HCT116 (cell line): ENCODE measurements at regions not wholly inside any gene's neighbourhood (a gene's known extent, or its start where the extent isn't known, plus 50 kb on each side); places are given as distances from the start of the nearest gene placed in this dataset.

Source experiments
- ATAC-seq: fragments of 200-7000 bp; cut with Tn5 transposase; 2 replicates; pipeline ENCODE4 v1.9.1; 2020; ENCODE audit warnings: mild to moderate bottlenecking, moderate library complexity
- BruUV-seq: library from RNA; stranded (reverse); fragments of 400-500 nt; replicated peaks from 2 replicates; lab custom pipeline; 2021; lab: Mats Ljungman, UMichigan
- CTCF ChIA-PET: fragments of 300-600 bp; sonication (Branson Sonifier 250); formaldehyde crosslinking; loops from one replicate; lab custom pipeline; 2021; ENCODE audit warnings: antibody characterized with exemption; lab: Charles Lee
- POLR2A ChIA-PET: fragments of 300-600, 350-600 bp; sonication (Branson Sonifier 250); formaldehyde crosslinking; loops from one replicate; lab custom pipeline; 2021; ENCODE audit warnings: antibody characterized with exemption; lab: Charles Lee
- RAD21 ChIA-PET, 2 experiments: fragments of 300-600 bp; sonication (Branson Sonifier 250); formaldehyde crosslinking; loops; one replicate each; lab custom pipeline; 2023; ENCODE audit warnings: low total read pairs in 2 of 2; ENCODE audit not compliant: uncharacterized antibody in 2 of 2, unreplicated experiment in 2 of 2, low non-redundant PET in 1 of 2; lab: Charles Lee
- DNase-seq: peaks from one replicate; pipeline ENCODE4 v3.0.0-alpha.2; 2010; ENCODE audit warnings: low read depth, low spot score
- H2AFZ ChIP-seq: fragments of 200-600 bp; shearing (Covaris generic), sonication (generic); 2 replicates; pipeline ENCODE4 v1.6.1; 2017; ENCODE audit warnings: low read depth, mixed run types, mixed read lengths, antibody characterized with exemption, low read length; ENCODE audit not compliant: poor library complexity, severe bottlenecking
- H3K27ac ChIP-seq: 2 replicates; pipeline ENCODE4 v1.5.1; 2012; ENCODE audit warnings: low read depth, low read length
- H3K27me3 ChIP-seq: fragments of 200-600 bp; sonication (generic); 2 replicates; pipeline ENCODE4 v1.6.1; 2016; ENCODE audit warnings: mixed run types, low read length, mixed read lengths; ENCODE audit not compliant: insufficient read depth
- H3K36me3 ChIP-seq, 2 experiments: fragments of 200-500 bp in 1 of 2; fragments of 200-600 bp in 1 of 2; sonication (Bioruptor generic) in 1 of 2; sonication (generic) in 1 of 2; 2 replicates each; pipeline versions ENCODE4 v1.5.1 to v1.6.1; 2014 to 2016; ENCODE audit warnings: low read length in 2 of 2, inconsistent platforms in 1 of 2, mixed read lengths in 1 of 2, mixed run types in 1 of 2; ENCODE audit not compliant: insufficient read depth in 2 of 2, control insufficient read depth in 1 of 2
- H3K4me1 ChIP-seq, 2 experiments: fragments of 200-600 bp in 1 of 2; sonication (generic) in 1 of 2; 2 replicates each; pipeline versions ENCODE4 v1.5.1 to v1.6.1; 2012 to 2017; ENCODE audit warnings: low read length in 2 of 2, inconsistent platforms in 1 of 2, mild to moderate bottlenecking in 1 of 2, mixed read lengths in 1 of 2, mixed run types in 1 of 2, moderate library complexity in 1 of 2; ENCODE audit not compliant: insufficient read depth in 2 of 2, control insufficient read depth in 1 of 2
- H3K4me2 ChIP-seq: fragments of 200-600 bp; sonication (generic); 2 replicates; pipeline ENCODE4 v1.6.1; 2017; ENCODE audit warnings: mixed run types, low read length, mixed read lengths
- H3K4me3 ChIP-seq, 2 experiments: fragments of 200-600 bp in 1 of 2; sonication (generic) in 1 of 2; replicated peaks in 1 of 2; 2 replicates each; pipeline ENCODE4 v1.5.1; 2011 to 2016; ENCODE audit warnings: low read length in 2 of 2, control low read depth in 1 of 2, low read depth in 1 of 2, mild to moderate bottlenecking in 1 of 2, mixed read lengths in 1 of 2, mixed run types in 1 of 2
- H3K79me2 ChIP-seq: fragments of 200-600 bp; sonication (generic); 2 replicates; pipeline ENCODE4 v1.6.1; 2017; ENCODE audit warnings: mild to moderate bottlenecking, mixed run types, low read length, moderate library complexity, mixed read lengths; ENCODE audit not compliant: insufficient read depth
- H3K9ac ChIP-seq: fragments of 200-600 bp; sonication (generic); 2 replicates; pipeline ENCODE4 v1.6.1; 2016; ENCODE audit warnings: low read length, mixed read lengths
- H3K9me2 ChIP-seq: fragments of 200-600 bp; sonication (generic), shearing (Covaris generic); 2 replicates; pipeline ENCODE4 v1.6.1; 2017; ENCODE audit warnings: mixed run types, mild to moderate bottlenecking, moderate library complexity; ENCODE audit not compliant: insufficient read depth
- H3K9me3 ChIP-seq, 2 experiments: fragments of 200-500 bp in 1 of 2; fragments of 200-600 bp in 1 of 2; sonication (Bioruptor generic) in 1 of 2; sonication (generic) in 1 of 2; 2 replicates each; pipeline ENCODE4 v1.6.1; 2014 to 2017; ENCODE audit warnings: low read length in 2 of 2, mixed read lengths in 2 of 2, inconsistent platforms in 1 of 2, low read depth in 1 of 2, mild to moderate bottlenecking in 1 of 2, mixed run types in 1 of 2, moderate library complexity in 1 of 2; ENCODE audit not compliant: control insufficient read depth in 1 of 2, insufficient read depth in 1 of 2
- H4K20me1 ChIP-seq: fragments of 200-600 bp; sonication (generic), shearing (Covaris generic); 2 replicates; pipeline ENCODE4 v1.6.1; 2017; ENCODE audit warnings: mixed run types, mild to moderate bottlenecking, moderate library complexity; ENCODE audit not compliant: insufficient read depth
- CBX3 ChIP-seq: IDR thresholded peaks from 2 replicates; pipeline ENCODE4 v1.6.1; 2012; ENCODE audit warnings: low read depth
- ELF1 ChIP-seq: IDR thresholded peaks from 2 replicates; pipeline ENCODE4 v1.6.1; 2012; ENCODE audit warnings: low read depth, borderline replicate concordance
- EZH2 ChIP-seq: fragments of 200-600 bp; sonication (generic); IDR thresholded peaks from 2 replicates; pipeline ENCODE4 v1.6.1; 2017; ENCODE audit warnings: antibody characterized with exemption, mixed run types
- EZH2phosphoT487 ChIP-seq: fragments of 200-600 bp; IDR thresholded peaks from 2 replicates; pipeline ENCODE4 v1.6.1; 2018; ENCODE audit warnings: antibody characterized with exemption, borderline replicate concordance
- MAX ChIP-seq: IDR thresholded peaks from 2 replicates; pipeline ENCODE4 v1.6.1; 2012
- POLR2A ChIP-seq: IDR thresholded peaks from 2 replicates; pipeline ENCODE4 v1.7.0; 2011; ENCODE audit warnings: borderline replicate concordance; ENCODE audit not compliant: insufficient read depth, insufficient read length; ENCODE audit errors: extremely low read depth
- POLR2AphosphoS5 ChIP-seq: IDR thresholded peaks from 2 replicates; pipeline ENCODE4 v1.6.1; 2011; ENCODE audit warnings: mild to moderate bottlenecking, low read depth, low read length, moderate library complexity
- RAD21 ChIP-seq: IDR thresholded peaks from 2 replicates; pipeline ENCODE4 v1.6.1; 2012; ENCODE audit warnings: low read depth, mild to moderate bottlenecking
- SIN3A ChIP-seq: IDR thresholded peaks from 2 replicates; pipeline ENCODE4 v1.6.1; 2012; ENCODE audit warnings: low read depth
- SRF ChIP-seq: IDR thresholded peaks from 2 replicates; pipeline ENCODE4 v1.6.1; 2012; ENCODE audit warnings: low read depth
- YY1 ChIP-seq: IDR thresholded peaks from 2 replicates; pipeline ENCODE4 v1.6.1; 2011; ENCODE audit warnings: low read length, low read depth, moderate library complexity, mild to moderate bottlenecking; ENCODE audit not compliant: insufficient replicate concordance; ENCODE audit errors: extremely low read depth
- ZFX ChIP-seq: fragments of 450-650 bp; IDR thresholded peaks from 2 replicates; pipeline ENCODE4 v1.6.1; 2017
- ZNF274 ChIP-seq: fragments of 200-500 bp; sonication (Bioruptor generic); IDR thresholded peaks from 2 replicates; pipeline ENCODE4 v1.6.1; 2014; ENCODE audit warnings: mild to moderate bottlenecking, low read depth, low read length, inconsistent platforms
- intact Hi-C: fragments of 100-400 bp; cut with micrococcal nuclease; formaldehyde crosslinking; loops from 2 replicates; pipeline ENCODE4 v1.10.0; 2022
- TF ChIP-seq, protein P1 (sequence below), 3 experiments: fragments of 200-600 bp in 1 of 3; sonication (generic) in 1 of 3; IDR thresholded peaks in 2 of 3; conservative IDR thresholded peaks in 1 of 3; 2 replicates each; pipeline ENCODE4 v1.5.1; 2012 to 2017; ENCODE audit warnings: low read depth in 2 of 3, low read length in 2 of 3, antibody characterized with exemption in 1 of 3, borderline replicate concordance in 1 of 3, control low read depth in 1 of 3, mild to moderate bottlenecking in 1 of 3, mixed read lengths in 1 of 3, mixed run types in 1 of 3, moderate library complexity in 1 of 3; ENCODE audit not compliant: insufficient read depth in 1 of 3
- TF ChIP-seq, protein P2 (sequence below): IDR thresholded peaks from 2 replicates; pipeline ENCODE4 v1.6.1; 2012

GRCh38 chr1:176285996-176286395, 78.9 kb upstream of the COP1 start:
- no peak overlapping the region for H3K27ac ChIP-seq
- H3K27me3 ChIP-seq = 0 out of 2 replicates have a peak, but pooled peaks cover 4% of the 10 kb centered on the region
- RAD21 ChIA-PET = no interaction called here
- no peak overlapping the region for H3K4me2 ChIP-seq
- H3K4me3 ChIP-seq = no peak overlapping the region
- CTCF ChIA-PET = no interaction called here
- H3K9me2 ChIP-seq = no peaks in the 10 kb centered on the region
- no peaks in the 10 kb centered on the region for H3K79me2 ChIP-seq
- peaks cover 0 to 3% of the 10 kb centered on the region in 2 experiments; a peak in 1 of 4 replicates for H3K9me3 ChIP-seq
- ATAC-seq = no peak
- no peaks in the 10 kb centered on the region; a peak in 1 of 4 replicates for H3K36me3 ChIP-seq
- TF ChIP-seq MAX = no peak
- TF ChIP-seq POLR2A = no peak
- TF ChIP-seq ZFX = no peak
- TF ChIP-seq, protein P1, sequence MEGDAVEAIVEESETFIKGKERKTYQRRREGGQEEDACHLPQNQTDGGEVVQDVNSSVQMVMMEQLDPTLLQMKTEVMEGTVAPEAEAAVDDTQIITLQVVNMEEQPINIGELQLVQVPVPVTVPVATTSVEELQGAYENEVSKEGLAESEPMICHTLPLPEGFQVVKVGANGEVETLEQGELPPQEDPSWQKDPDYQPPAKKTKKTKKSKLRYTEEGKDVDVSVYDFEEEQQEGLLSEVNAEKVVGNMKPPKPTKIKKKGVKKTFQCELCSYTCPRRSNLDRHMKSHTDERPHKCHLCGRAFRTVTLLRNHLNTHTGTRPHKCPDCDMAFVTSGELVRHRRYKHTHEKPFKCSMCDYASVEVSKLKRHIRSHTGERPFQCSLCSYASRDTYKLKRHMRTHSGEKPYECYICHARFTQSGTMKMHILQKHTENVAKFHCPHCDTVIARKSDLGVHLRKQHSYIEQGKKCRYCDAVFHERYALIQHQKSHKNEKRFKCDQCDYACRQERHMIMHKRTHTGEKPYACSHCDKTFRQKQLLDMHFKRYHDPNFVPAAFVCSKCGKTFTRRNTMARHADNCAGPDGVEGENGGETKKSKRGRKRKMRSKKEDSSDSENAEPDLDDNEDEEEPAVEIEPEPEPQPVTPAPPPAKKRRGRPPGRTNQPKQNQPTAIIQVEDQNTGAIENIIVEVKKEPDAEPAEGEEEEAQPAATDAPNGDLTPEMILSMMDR (IDR thresholded peaks at IDR 0.05 in 2 of 3, conservative IDR thresholded peaks at IDR 0.05 in 1 of 3; ENCODE audit: borderline replicate concordance in 1 of 3, insufficient read depth in 1 of 3, low read depth in 2 of 3, low read length in 2 of 3) = no peak
- no peak for TF ChIP-seq YY1
- no peak for TF ChIP-seq EZH2phosphoT487
- TF ChIP-seq RAD21 = no peak
- TF ChIP-seq, all 23 proteins: peak for 0
- Histone ChIP-seq H3K4me1 (no peaks in the 10 kb centered on the region), H2AFZ (no peak overlapping the region), H3K9ac (no peak overlapping the region), H4K20me1 (no peaks in the 10 kb centered on the region)
- intact Hi-C loops = no loop called here
- DNase-seq = no peak
- no TSS peak for BruUV-seq
- POLR2A ChIA-PET = no interaction called here

- no peak overlapping the region for H3K4me3 ChIP-seq
- no peak for DNase-seq
- ChIA-PET RAD21 (no interaction called here), CTCF (no interaction called here), POLR2A (no interaction called here)
- no peak overlapping the region for H3K27ac ChIP-seq
- intact Hi-C loops = no loop called here
- no peaks in the 10 kb centered on the region for H3K4me1 ChIP-seq
- no peak overlapping the region for H2AFZ ChIP-seq
- no peak overlapping the region for H3K9ac ChIP-seq
- no peaks in the 10 kb centered on the region for H4K20me1 ChIP-seq
- no peaks in the 10 kb centered on the region for H3K79me2 ChIP-seq
- no peak overlapping the region for H3K4me2 ChIP-seq
- ATAC-seq = no peak
- H3K27me3 ChIP-seq = peaks cover 5% of the 10 kb centered on the region; the same call in 1 of the 2 replicates
- no peaks in the 10 kb centered on the region for H3K9me3 ChIP-seq
- H3K36me3 ChIP-seq = no peaks in the 10 kb centered on the region
- H3K9me2 ChIP-seq = no peaks in the 10 kb centered on the region
- BruUV-seq = no TSS peak
- TF ChIP-seq CBX3 (no peak), RAD21 (no peak), YY1 (no peak), SIN3A (no peak), ZNF274 (no peak), ZFX (no peak), SRF (no peak), ELF1 (no peak), POLR2AphosphoS5 (no peak), EZH2phosphoT487 (no peak), EZH2 (no peak)
- TF ChIP-seq, protein P1 (IDR thresholded peaks at IDR 0.05 in 2 of 3, conservative IDR thresholded peaks at IDR 0.05 in 1 of 3; ENCODE audit: borderline replicate concordance in 1 of 3, insufficient read depth in 1 of 3, low read depth in 2 of 3, low read length in 2 of 3) = no peak
- TF ChIP-seq, protein P2, sequence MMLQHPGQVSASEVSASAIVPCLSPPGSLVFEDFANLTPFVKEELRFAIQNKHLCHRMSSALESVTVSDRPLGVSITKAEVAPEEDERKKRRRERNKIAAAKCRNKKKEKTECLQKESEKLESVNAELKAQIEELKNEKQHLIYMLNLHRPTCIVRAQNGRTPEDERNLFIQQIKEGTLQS = no peak
Measured at GRCh38 chr1:176271572-176271971, 64.5 kb upstream of the COP1 start.
